Spleen (tissue), 3 donors: ENCODE measurements at regions not wholly inside any gene's neighbourhood (a gene's known extent, or its start where the extent isn't known, plus 50 kb on each side); places are given as distances from the start of the nearest gene placed in this dataset.

ENCODE experiments used
- POLR2A ChIP-seq, 3 donors: fragments of 450-650 bp; IDR thresholded peaks; one replicate each; pipeline ENCODE4 v1.5.1; 2017; ENCODE audit warnings: antibody characterized with exemption in 3 of 3, mild to moderate bottlenecking in 1 of 3
- POLR2AphosphoS5 ChIP-seq, 3 donors: sonication (generic); formaldehyde crosslinking; IDR thresholded peaks; one replicate each; pipeline ENCODE4 v1.5.1; 2017; ENCODE audit warnings: antibody characterized with exemption in 3 of 3

DNA sequence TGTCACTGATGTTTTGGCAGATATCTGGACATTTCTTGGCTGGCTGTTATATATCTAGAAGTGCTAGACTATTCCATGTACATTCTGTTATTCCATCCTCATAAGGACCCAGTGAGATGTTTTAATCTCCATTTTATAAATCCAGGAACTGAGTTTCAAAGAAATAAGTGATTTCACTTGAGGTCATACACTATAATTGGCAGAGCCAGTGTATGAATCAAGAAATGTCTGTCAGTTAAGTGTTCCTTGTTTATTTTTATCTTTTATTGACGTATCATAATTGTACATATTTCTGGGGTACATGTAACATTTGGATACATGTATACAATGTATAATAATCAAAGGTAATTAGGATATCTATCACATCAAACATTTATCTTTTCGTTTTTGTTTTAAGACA lies 338.3 kb upstream of the KLF4 start:
- no peak for TF ChIP-seq POLR2AphosphoS5 (IDR thresholded peaks at IDR 0.05)
- no peak for TF ChIP-seq POLR2A (IDR thresholded peaks at IDR 0.05)
